Activated T-cell treated with anti-CD3 and anti-CD28 coated beads, Interleukin-2, amount 50 U/mL, for 24 hours (primary cell): ENCODE measurements at regions not wholly inside any gene's neighbourhood (a gene's known extent, or its start where the extent isn't known, plus 50 kb on each side); places are given as distances from the start of the nearest gene placed in this dataset.
"Not testable (repeated sequence)": the region's sequence is repeated elsewhere in the genome, so short reads cannot be mapped to it uniquely, and the experiment has no call there.

Experiments used
- DNase-seq: peaks from one replicate; pipeline ENCODE4 v3.0.0-alpha.2; 2020
- H3K27ac Mint-ChIP-seq: 2 replicates; pipeline ENCODE4 v1.8.0; 2020; ENCODE audit warnings: mild to moderate bottlenecking, mixed read lengths
- H3K27me3 Mint-ChIP-seq: 2 replicates; pipeline ENCODE4 v1.8.0; 2020; ENCODE audit warnings: mixed read lengths
- H3K36me3 Mint-ChIP-seq: 2 replicates; pipeline ENCODE4 v1.8.0; 2020; ENCODE audit warnings: low read depth, mixed read lengths
- H3K4me1 Mint-ChIP-seq: 2 replicates; pipeline ENCODE4 v1.8.0; 2020; ENCODE audit warnings: low read depth, mixed read lengths
- H3K4me3 Mint-ChIP-seq: 2 replicates; pipeline ENCODE4 v1.8.0; 2020; ENCODE audit warnings: mild to moderate bottlenecking, moderate library complexity, mixed read lengths
- H3K9me3 Mint-ChIP-seq: 2 replicates; pipeline ENCODE4 v1.8.0; 2020; ENCODE audit warnings: mixed read lengths

GRCh38 chr14:37972941-37973887, 234.5 kb upstream of the SSTR1 start:
- H3K27me3 Mint-ChIP-seq = no peaks in the 10 kb centered on the region
- no peak for DNase-seq
- H3K9me3 Mint-ChIP-seq = no peaks in the 10 kb centered on the region
- peaks cover 3% of the 10 kb centered on the region for H3K4me1 Mint-ChIP-seq
- no peaks in the 10 kb centered on the region for H3K36me3 Mint-ChIP-seq
- no peak overlapping the region for H3K4me3 Mint-ChIP-seq
- no peak overlapping the region for H3K27ac Mint-ChIP-seq

GRCh38 chr14:37974421-37974820, 233.3 kb upstream of the SSTR1 start:
- DNase-seq = no peak
- Mint-ChIP-seq H3K4me1 (peaks cover 3% of the 10 kb centered on the region), H3K27ac (no peak overlapping the region), H3K36me3 (no peaks in the 10 kb centered on the region), H3K4me3 (no peak overlapping the region), H3K27me3 (no peaks in the 10 kb centered on the region), H3K9me3 (no peaks in the 10 kb centered on the region)

- Mint-ChIP-seq H3K4me3 (no peak overlapping the region), H3K36me3 (no peaks in the 10 kb centered on the region)
Measured at GRCh38 chr14:37977481-37977880, 230.2 kb upstream of the SSTR1 start.

GRCh38 chr14:37985826-37986470, 221.8 kb upstream of the SSTR1 start:
- Mint-ChIP-seq H3K4me1 (no peaks in the 10 kb centered on the region), H3K27ac (no peak overlapping the region), H3K27me3 (no peaks in the 10 kb centered on the region), H3K36me3 (no peaks in the 10 kb centered on the region), H3K9me3 (peaks cover 6% of the 10 kb centered on the region), H3K4me3 (no peak overlapping the region)
- DNase-seq = peak; percentile 47

More at GRCh38 chr14:37977481-37977880, 230.2 kb upstream of the SSTR1 start:
- no peak overlapping the region for H3K27ac Mint-ChIP-seq
- peaks cover 7% of the 10 kb centered on the region for H3K9me3 Mint-ChIP-seq
- DNase-seq = no peak
- H3K4me1 Mint-ChIP-seq = no peaks in the 10 kb centered on the region
- H3K27me3 Mint-ChIP-seq = no peaks in the 10 kb centered on the region

- no peak overlapping the region for H3K4me3 Mint-ChIP-seq
- H3K27ac Mint-ChIP-seq = no peak overlapping the region
- DNase-seq = no peak
- no peaks in the 10 kb centered on the region for H3K27me3 Mint-ChIP-seq
- H3K4me1 Mint-ChIP-seq = no peaks in the 10 kb centered on the region
- no peaks in the 10 kb centered on the region for H3K9me3 Mint-ChIP-seq
- no peaks in the 10 kb centered on the region for H3K36me3 Mint-ChIP-seq
Measured at GRCh38 chr14:37988472-37988871, 219.2 kb upstream of the SSTR1 start.

- H3K4me3 Mint-ChIP-seq = no peak overlapping the region
- no peaks in the 10 kb centered on the region for H3K27me3 Mint-ChIP-seq
- DNase-seq = no peak
- no peaks in the 10 kb centered on the region for H3K36me3 Mint-ChIP-seq
- no peaks in the 10 kb centered on the region for H3K9me3 Mint-ChIP-seq
- no peak overlapping the region for H3K27ac Mint-ChIP-seq
- no peaks in the 10 kb centered on the region for H3K4me1 Mint-ChIP-seq
Measured at GRCh38 chr14:37991027-37991426, 216.7 kb upstream of the SSTR1 start.

- Mint-ChIP-seq H3K4me3 (no peak overlapping the region), H3K36me3 (no peaks in the 10 kb centered on the region), H3K27ac (no peak overlapping the region), H3K27me3 (no peaks in the 10 kb centered on the region), H3K9me3 (no peaks in the 10 kb centered on the region), H3K4me1 (no peaks in the 10 kb centered on the region)
- DNase-seq = no peak
Measured at GRCh38 chr14:37992499-37992898, 215.2 kb upstream of the SSTR1 start.

GRCh38 chr14:37994846-37995372, 212.8 kb upstream of the SSTR1 start:
- no peak for DNase-seq
- H3K9me3 Mint-ChIP-seq = no peaks in the 10 kb centered on the region
- H3K4me1 Mint-ChIP-seq = no peaks in the 10 kb centered on the region
- no peaks in the 10 kb centered on the region for H3K27me3 Mint-ChIP-seq
- no peak overlapping the region for H3K4me3 Mint-ChIP-seq
- no peaks in the 10 kb centered on the region for H3K36me3 Mint-ChIP-seq
- no peak overlapping the region for H3K27ac Mint-ChIP-seq

GRCh38 chr14:37997017-37997416, 210.7 kb upstream of the SSTR1 start:
- H3K9me3 Mint-ChIP-seq = no peaks in the 10 kb centered on the region
- no peaks in the 10 kb centered on the region for H3K4me1 Mint-ChIP-seq
- H3K36me3 Mint-ChIP-seq = no peaks in the 10 kb centered on the region
- no peak overlapping the region for H3K4me3 Mint-ChIP-seq
- H3K27ac Mint-ChIP-seq = no peak overlapping the region
- H3K27me3 Mint-ChIP-seq = no peaks in the 10 kb centered on the region
- DNase-seq = no peak

- Mint-ChIP-seq H3K36me3 (no peaks in the 10 kb centered on the region), H3K9me3 (no peaks in the 10 kb centered on the region), H3K27me3 (no peaks in the 10 kb centered on the region), H3K27ac (no peak overlapping the region), H3K4me1 (no peaks in the 10 kb centered on the region), H3K4me3 (no peak overlapping the region)
- DNase-seq = no peak
Measured at GRCh38 chr14:38000340-38000739, 207.4 kb upstream of the SSTR1 start.

- Mint-ChIP-seq H3K4me3 (no peak overlapping the region), H3K27me3 (no peaks in the 10 kb centered on the region), H3K4me1 (no peaks in the 10 kb centered on the region), H3K36me3 (no peaks in the 10 kb centered on the region), H3K9me3 (no peaks in the 10 kb centered on the region), H3K27ac (no peak overlapping the region)
- no peak for DNase-seq
Measured at GRCh38 chr14:38001501-38001900, 206.2 kb upstream of the SSTR1 start.

GRCh38 chr14:38003746-38004609, 203.7 kb upstream of the SSTR1 start:
- Mint-ChIP-seq H3K36me3 (no peaks in the 10 kb centered on the region), H3K4me3 (no peak overlapping the region), H3K9me3 (no peaks in the 10 kb centered on the region), H3K4me1 (no peaks in the 10 kb centered on the region), H3K27ac (no peak overlapping the region), H3K27me3 (no peaks in the 10 kb centered on the region)
- no peak for DNase-seq

- DNase-seq = no peak
- Mint-ChIP-seq H3K4me1 (no peaks in the 10 kb centered on the region), H3K27me3 (no peaks in the 10 kb centered on the region), H3K9me3 (no peaks in the 10 kb centered on the region), H3K27ac (no peak overlapping the region), H3K4me3 (no peak overlapping the region), H3K36me3 (no peaks in the 10 kb centered on the region)
Measured at GRCh38 chr14:38004610-38004879, 203.2 kb upstream of the SSTR1 start.

GRCh38 chr14:38011156-38011555, 196.5 kb upstream of the SSTR1 start:
- not testable (repeated sequence) for DNase-seq, H3K4me3 Mint-ChIP-seq, H3K27ac Mint-ChIP-seq, H3K36me3 Mint-ChIP-seq, H3K27me3 Mint-ChIP-seq, H3K4me1 Mint-ChIP-seq
- H3K9me3 Mint-ChIP-seq = peaks cover 26% of the 10 kb centered on the region
